ENCODE measurements at regions not wholly inside any gene's neighbourhood (a gene's known extent, or its start where the extent isn't known, plus 50 kb on each side); places are given as distances from the start of the nearest gene placed in this dataset.

DNA sequence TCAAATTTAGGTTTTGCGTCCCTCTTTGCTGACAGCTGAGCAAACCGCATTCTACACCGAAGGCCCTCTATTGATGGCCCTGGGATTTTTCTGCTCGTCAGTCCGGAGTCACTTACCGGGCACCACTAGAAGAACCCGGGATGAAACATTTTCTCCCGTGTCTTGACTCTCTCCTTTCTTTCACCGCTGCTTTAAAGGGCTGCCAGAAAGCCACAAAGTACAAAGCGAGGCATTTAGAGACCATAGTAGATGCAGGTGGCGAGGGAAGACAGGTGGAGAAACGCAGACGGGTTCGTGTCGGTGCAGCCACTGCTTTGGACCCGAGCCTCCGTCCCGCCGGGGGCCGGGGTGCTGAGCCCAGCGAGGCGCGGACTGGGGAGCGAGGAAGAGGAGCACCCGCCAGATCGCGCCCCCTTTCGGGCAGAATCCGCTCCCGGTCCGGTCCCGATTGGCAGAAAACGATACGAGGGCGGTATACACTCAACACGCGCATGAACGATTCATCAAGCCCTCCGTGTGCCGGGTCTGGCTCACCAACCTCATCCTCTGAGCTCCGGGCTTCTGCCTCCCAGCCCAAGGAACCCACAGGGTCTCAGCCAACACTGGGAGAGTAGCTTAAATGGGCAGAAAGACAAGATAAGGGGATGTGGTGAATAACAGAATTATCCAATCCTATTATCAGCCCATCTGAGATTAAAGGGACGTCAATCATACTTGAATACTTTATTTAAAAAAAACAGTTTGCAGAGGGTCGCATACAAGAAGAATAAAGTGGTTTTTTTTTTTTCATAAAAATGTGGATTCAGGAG lies 84.9 kb downstream of the TRIM27 start:
- TF ChIP-seq, protein P1, sequence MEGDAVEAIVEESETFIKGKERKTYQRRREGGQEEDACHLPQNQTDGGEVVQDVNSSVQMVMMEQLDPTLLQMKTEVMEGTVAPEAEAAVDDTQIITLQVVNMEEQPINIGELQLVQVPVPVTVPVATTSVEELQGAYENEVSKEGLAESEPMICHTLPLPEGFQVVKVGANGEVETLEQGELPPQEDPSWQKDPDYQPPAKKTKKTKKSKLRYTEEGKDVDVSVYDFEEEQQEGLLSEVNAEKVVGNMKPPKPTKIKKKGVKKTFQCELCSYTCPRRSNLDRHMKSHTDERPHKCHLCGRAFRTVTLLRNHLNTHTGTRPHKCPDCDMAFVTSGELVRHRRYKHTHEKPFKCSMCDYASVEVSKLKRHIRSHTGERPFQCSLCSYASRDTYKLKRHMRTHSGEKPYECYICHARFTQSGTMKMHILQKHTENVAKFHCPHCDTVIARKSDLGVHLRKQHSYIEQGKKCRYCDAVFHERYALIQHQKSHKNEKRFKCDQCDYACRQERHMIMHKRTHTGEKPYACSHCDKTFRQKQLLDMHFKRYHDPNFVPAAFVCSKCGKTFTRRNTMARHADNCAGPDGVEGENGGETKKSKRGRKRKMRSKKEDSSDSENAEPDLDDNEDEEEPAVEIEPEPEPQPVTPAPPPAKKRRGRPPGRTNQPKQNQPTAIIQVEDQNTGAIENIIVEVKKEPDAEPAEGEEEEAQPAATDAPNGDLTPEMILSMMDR (IDR thresholded peaks at IDR 0.05), result peak in 5 of 6 experiments; percentile 44 to 55 (median 47)
- no peak for TF ChIP-seq POLR2A (IDR thresholded peaks at IDR 0.05)
